ENCODE measurements at regions not wholly inside any gene's neighbourhood (a gene's known extent, or its start where the extent isn't known, plus 50 kb on each side); places are given as distances from the start of the nearest gene placed in this dataset.
"Not testable (repeated sequence)": the region's sequence is repeated elsewhere in the genome, so short reads cannot be mapped to it uniquely, and the experiment has no call there.

DNA sequence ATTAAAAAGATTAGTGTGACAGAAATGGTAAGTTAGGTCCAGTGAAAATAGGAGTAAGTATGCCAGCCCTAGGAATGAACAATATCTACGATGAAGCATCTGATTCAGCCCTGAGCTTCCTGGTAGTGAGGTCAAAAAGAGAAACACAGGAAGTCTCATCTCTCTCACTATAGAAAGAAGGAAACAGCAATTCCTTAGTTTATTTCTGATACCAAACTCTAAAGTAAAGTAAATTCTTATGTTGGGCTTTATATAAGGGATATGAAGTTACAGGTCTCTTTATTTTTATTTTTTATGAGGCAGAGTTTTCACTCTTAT is 76.7 kb upstream of the RFLNA start:
- no peak for ATAC-seq
- TF ChIP-seq, protein P1, sequence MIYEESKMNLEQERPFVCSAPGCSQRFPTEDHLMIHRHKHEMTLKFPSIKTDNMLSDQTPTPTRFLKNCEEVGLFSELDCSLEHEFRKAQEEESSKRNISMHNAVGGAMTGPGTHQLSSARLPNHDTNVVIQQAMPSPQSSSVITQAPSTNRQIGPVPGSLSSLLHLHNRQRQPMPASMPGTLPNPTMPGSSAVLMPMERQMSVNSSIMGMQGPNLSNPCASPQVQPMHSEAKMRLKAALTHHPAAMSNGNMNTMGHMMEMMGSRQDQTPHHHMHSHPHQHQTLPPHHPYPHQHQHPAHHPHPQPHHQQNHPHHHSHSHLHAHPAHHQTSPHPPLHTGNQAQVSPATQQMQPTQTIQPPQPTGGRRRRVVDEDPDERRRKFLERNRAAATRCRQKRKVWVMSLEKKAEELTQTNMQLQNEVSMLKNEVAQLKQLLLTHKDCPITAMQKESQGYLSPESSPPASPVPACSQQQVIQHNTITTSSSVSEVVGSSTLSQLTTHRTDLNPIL (CRISPR knock-in tag; IDR thresholded peaks at IDR 0.05; ENCODE audit: low read depth), result no peak
- TF ChIP-seq CSDC2 (CRISPR knock-in tag; IDR thresholded peaks at IDR 0.05), result no peak
- TF ChIP-seq ARNTL (CRISPR knock-in tag; IDR thresholded peaks at IDR 0.05; ENCODE audit: borderline replicate concordance, low read depth), result no peak
- no peak for TF ChIP-seq ZNF565 (CRISPR knock-in tag; conservative IDR thresholded peaks at IDR 0.05; ENCODE audit: low read depth)
- no peak for TF ChIP-seq ZC3H10 (CRISPR knock-in tag; IDR thresholded peaks at IDR 0.05)
- TF ChIP-seq ZNF8 (CRISPR knock-in tag; IDR thresholded peaks at IDR 0.05), result no peak
- no peak for TF ChIP-seq SNAI2 (CRISPR knock-in tag; IDR thresholded peaks at IDR 0.05)
- TF ChIP-seq, protein P2, sequence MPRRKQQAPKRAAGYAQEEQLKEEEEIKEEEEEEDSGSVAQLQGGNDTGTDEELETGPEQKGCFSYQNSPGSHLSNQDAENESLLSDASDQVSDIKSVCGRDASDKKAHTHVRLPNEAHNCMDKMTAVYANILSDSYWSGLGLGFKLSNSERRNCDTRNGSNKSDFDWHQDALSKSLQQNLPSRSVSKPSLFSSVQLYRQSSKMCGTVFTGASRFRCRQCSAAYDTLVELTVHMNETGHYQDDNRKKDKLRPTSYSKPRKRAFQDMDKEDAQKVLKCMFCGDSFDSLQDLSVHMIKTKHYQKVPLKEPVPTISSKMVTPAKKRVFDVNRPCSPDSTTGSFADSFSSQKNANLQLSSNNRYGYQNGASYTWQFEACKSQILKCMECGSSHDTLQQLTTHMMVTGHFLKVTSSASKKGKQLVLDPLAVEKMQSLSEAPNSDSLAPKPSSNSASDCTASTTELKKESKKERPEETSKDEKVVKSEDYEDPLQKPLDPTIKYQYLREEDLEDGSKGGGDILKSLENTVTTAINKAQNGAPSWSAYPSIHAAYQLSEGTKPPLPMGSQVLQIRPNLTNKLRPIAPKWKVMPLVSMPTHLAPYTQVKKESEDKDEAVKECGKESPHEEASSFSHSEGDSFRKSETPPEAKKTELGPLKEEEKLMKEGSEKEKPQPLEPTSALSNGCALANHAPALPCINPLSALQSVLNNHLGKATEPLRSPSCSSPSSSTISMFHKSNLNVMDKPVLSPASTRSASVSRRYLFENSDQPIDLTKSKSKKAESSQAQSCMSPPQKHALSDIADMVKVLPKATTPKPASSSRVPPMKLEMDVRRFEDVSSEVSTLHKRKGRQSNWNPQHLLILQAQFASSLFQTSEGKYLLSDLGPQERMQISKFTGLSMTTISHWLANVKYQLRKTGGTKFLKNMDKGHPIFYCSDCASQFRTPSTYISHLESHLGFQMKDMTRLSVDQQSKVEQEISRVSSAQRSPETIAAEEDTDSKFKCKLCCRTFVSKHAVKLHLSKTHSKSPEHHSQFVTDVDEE (CRISPR knock-in tag; IDR thresholded peaks at IDR 0.05), result no peak
- no peak for TF ChIP-seq ESRRG (CRISPR knock-in tag; IDR thresholded peaks at IDR 0.05)
- TF ChIP-seq TCF4 (CRISPR knock-in tag; IDR thresholded peaks at IDR 0.05; ENCODE audit: borderline replicate concordance), result no peak

DNA sequence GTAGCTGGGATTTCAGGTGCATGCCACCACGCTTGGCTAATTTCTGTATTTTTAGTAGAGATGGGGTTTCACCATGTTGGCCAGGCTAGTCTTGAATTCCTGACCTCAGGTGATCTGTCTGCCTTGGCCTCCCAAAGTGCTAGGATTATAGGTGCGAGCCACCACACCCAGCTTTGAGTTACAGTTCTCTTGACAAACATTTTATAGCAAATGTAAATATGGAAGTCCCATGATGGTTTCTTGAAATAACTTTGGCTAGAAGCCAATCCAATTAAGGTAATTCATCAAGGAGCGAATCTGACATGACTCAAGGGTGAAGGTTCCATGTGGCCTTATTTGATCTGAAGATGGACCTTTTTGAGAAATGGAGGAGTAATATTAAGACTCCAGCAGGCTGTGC is 76.2 kb upstream of the RFLNA start:
- ATAC-seq, result not testable (repeated sequence)

DNA sequence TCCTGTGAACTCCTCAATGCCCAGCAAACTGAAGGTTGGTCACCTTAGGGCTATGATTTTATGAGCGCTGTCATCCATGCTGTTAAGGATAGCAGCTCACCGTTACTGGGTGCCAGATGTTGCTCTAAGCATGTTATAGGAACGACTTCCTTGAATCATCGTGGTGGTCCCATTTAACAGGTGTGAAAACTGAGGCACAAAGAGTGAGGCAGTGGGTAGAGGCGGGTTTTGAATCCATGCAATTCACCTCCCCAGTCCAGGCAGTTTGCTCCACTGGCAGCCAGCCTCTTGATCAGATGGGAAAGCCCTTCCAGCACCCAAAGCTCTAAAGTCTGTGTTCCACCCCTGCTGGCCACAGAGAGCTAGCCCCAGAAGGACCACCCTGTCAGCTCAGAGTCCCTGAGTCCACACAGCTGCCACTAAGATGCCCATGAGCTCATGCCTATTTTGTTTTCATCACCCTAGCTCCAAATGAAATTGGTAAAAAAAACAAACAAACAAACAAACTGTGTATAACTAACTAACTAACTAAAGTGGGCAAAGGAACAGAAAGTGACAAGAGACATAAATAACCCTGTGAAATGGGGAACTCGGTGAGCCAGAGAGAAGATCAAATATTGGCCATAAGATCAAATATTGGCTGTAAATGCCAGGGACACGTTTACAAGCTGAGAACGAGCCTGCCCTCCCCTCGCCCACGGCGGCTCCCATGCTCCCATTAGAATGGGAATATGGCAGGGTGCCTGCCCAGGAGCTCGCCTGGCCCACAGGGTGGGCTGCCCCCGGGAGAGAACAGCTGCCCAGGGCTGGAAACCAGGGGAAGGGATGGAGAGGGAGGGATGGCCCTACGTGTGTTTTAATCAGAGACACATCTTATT is 72.3 kb upstream of the RFLNA start:
- TF ChIP-seq TOX (CRISPR knock-in tag; IDR thresholded peaks at IDR 0.05; ENCODE audit: borderline replicate concordance) (no peak), ZNF70 (CRISPR knock-in tag; IDR thresholded peaks at IDR 0.05) (no peak), ESRRG (CRISPR knock-in tag; IDR thresholded peaks at IDR 0.05) (no peak), TCF4 (CRISPR knock-in tag; IDR thresholded peaks at IDR 0.05; ENCODE audit: borderline replicate concordance) (no peak), OSR1 (CRISPR knock-in tag; IDR thresholded peaks at IDR 0.05) (no peak)
- TF ChIP-seq, protein P2 (CRISPR knock-in tag; IDR thresholded peaks at IDR 0.05), result no peak
- TF ChIP-seq, protein P1 (CRISPR knock-in tag; IDR thresholded peaks at IDR 0.05; ENCODE audit: low read depth), result no peak
- no peak for ATAC-seq

DNA sequence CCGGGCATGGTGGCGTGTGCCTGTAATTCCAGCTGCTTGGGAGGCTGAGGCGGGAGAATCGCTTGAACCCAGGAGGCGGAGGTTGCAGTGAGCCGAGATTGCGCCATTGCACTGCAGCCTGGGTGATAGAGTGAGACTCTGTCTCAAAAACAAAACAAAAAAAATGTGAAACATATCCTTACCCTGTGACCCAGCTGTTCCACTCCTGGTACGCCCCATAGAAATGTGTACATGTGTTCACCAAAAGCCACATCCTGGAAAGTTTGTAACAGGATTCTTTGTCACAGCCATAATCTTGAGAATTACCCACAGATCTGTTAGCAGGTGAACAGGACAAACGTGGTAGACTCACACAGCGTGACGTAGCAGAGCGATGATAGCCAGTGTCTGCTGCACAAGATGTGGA is 71.2 kb upstream of the RFLNA start:
- not testable (repeated sequence) for ATAC-seq

DNA sequence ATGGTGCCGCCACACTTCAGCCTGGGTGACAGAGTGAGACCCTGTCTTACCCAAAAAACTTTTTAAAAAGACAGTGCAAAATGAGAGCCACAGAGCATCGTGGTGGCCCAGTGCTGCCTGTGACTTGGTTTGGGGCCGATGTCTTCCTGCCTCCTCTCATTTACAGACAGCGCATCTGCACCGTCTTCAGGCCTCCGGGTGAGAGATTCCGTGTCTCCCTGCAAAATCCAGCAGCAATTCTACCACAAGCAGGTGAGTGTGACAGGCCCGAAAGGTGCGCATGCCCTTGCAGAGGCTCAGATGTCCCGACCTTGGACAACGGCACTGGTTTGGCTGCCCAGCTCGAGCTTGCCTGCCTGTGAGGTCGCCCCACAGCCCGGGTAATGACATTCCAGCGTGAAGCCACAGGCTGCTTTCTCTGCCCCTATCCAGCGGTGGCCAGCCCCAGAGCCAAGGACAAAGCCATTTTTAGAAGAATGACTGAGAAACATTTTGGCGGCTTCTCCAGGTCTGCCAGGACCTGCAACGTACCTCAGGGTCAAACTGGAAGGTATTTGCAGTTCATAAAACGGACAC is 70.3 kb upstream of the RFLNA start:
- no peak for ATAC-seq
- no peak for TF ChIP-seq ZC3H10 (CRISPR knock-in tag; IDR thresholded peaks at IDR 0.05)
- no peak for TF ChIP-seq ISL1 (CRISPR knock-in tag; IDR thresholded peaks at IDR 0.05)
- no peak for TF ChIP-seq ZNF70 (CRISPR knock-in tag; IDR thresholded peaks at IDR 0.05)
- no peak for TF ChIP-seq TCF4 (CRISPR knock-in tag; IDR thresholded peaks at IDR 0.05; ENCODE audit: borderline replicate concordance)

Measured in SK-N-SH treated with all-trans-retinoic acid at 6 μM for 48 hours (cell line).